ENCODE measurements at regions not wholly inside any gene's neighbourhood (a gene's known extent, or its start where the extent isn't known, plus 50 kb on each side); places are given as distances from the start of the nearest gene placed in this dataset.

DNA sequence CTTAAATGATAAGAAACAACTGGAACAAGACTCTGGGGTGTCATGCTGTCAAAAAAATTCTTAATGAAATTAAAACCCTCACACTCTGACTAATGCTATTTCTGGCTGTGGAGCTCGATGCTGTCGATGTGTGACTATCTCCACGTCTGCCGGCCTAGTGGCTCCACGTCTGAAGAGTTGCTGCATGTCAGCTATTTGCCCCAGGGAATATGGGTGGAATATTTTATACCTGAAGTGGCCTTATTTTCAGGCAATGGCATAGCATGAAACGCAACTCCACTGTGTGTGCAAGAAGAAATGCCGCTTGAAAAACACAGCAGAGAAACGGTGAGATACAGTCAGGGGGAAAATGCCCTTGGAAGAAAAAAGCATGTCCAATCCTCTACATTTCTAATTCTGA is 50.9 kb upstream of the MGMT start:
- TF ChIP-seq EZH2 (IDR thresholded peaks at IDR 0.05; ENCODE audit: borderline replicate concordance, insufficient read depth, low read length, poor library complexity, severe bottlenecking) (no peak), POLR2AphosphoS5 (IDR thresholded peaks at IDR 0.05) (no peak), RAD21 (conservative IDR thresholded peaks at IDR 0.05) (no peak), TAF1 (IDR thresholded peaks at IDR 0.05; ENCODE audit: low read depth) (no peak), SMC3 (conservative IDR thresholded peaks at IDR 0.05; ENCODE audit: poor library complexity) (no peak), MXI1 (conservative IDR thresholded peaks at IDR 0.05; ENCODE audit: poor library complexity, severe bottlenecking) (no peak), EP300 (conservative IDR thresholded peaks at IDR 0.05; ENCODE audit: poor library complexity, severe bottlenecking) (no peak)
- TF ChIP-seq, protein P1, sequence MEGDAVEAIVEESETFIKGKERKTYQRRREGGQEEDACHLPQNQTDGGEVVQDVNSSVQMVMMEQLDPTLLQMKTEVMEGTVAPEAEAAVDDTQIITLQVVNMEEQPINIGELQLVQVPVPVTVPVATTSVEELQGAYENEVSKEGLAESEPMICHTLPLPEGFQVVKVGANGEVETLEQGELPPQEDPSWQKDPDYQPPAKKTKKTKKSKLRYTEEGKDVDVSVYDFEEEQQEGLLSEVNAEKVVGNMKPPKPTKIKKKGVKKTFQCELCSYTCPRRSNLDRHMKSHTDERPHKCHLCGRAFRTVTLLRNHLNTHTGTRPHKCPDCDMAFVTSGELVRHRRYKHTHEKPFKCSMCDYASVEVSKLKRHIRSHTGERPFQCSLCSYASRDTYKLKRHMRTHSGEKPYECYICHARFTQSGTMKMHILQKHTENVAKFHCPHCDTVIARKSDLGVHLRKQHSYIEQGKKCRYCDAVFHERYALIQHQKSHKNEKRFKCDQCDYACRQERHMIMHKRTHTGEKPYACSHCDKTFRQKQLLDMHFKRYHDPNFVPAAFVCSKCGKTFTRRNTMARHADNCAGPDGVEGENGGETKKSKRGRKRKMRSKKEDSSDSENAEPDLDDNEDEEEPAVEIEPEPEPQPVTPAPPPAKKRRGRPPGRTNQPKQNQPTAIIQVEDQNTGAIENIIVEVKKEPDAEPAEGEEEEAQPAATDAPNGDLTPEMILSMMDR (IDR thresholded peaks at IDR 0.05; ENCODE audit: poor library complexity, severe bottlenecking), result no peak
- TF ChIP-seq, protein P2, sequence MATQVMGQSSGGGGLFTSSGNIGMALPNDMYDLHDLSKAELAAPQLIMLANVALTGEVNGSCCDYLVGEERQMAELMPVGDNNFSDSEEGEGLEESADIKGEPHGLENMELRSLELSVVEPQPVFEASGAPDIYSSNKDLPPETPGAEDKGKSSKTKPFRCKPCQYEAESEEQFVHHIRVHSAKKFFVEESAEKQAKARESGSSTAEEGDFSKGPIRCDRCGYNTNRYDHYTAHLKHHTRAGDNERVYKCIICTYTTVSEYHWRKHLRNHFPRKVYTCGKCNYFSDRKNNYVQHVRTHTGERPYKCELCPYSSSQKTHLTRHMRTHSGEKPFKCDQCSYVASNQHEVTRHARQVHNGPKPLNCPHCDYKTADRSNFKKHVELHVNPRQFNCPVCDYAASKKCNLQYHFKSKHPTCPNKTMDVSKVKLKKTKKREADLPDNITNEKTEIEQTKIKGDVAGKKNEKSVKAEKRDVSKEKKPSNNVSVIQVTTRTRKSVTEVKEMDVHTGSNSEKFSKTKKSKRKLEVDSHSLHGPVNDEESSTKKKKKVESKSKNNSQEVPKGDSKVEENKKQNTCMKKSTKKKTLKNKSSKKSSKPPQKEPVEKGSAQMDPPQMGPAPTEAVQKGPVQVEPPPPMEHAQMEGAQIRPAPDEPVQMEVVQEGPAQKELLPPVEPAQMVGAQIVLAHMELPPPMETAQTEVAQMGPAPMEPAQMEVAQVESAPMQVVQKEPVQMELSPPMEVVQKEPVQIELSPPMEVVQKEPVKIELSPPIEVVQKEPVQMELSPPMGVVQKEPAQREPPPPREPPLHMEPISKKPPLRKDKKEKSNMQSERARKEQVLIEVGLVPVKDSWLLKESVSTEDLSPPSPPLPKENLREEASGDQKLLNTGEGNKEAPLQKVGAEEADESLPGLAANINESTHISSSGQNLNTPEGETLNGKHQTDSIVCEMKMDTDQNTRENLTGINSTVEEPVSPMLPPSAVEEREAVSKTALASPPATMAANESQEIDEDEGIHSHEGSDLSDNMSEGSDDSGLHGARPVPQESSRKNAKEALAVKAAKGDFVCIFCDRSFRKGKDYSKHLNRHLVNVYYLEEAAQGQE (IDR thresholded peaks at IDR 0.05; ENCODE audit: borderline replicate concordance), result no peak
